Body of pancreas (tissue), 4 donors: ENCODE measurements at regions not wholly inside any gene's neighbourhood (a gene's known extent, or its start where the extent isn't known, plus 50 kb on each side); places are given as distances from the start of the nearest gene placed in this dataset.
"Not testable (repeated sequence)": the region's sequence is repeated elsewhere in the genome, so short reads cannot be mapped to it uniquely, and the experiment has no call there.

Source experiments
- ATAC-seq: fragments of 150-250 bp; one replicate; pipeline ENCODE4 v1.9.1; 2016
- DNase-seq, 4 donors: peaks; one replicate each; pipeline ENCODE4 v3.0.0-alpha.2; 2019
- H3K27ac ChIP-seq, 4 donors: fragments of 200-600 bp; sonication (generic); 1 replicate in 3 of 4; 2 replicates in 1 of 4; pipeline versions ENCODE4 v1.5.1 to v1.6.1; 2016 to 2019; ENCODE audit warnings: mild to moderate bottlenecking in 1 of 4, mixed read lengths in 1 of 4, moderate library complexity in 1 of 4
- H3K27me3 ChIP-seq, 2 donors: fragments of 200-600 bp; sonication (generic); one replicate each; pipeline ENCODE4 v1.6.0; 2016; ENCODE audit warnings: mild to moderate bottlenecking in 1 of 2
- H3K36me3 ChIP-seq, 2 donors: fragments of 200-600 bp; sonication (generic); replicated peaks in 1 of 2; 2 replicates each; pipeline ENCODE4 v1.5.1; 2016; ENCODE audit warnings: low read depth in 2 of 2; ENCODE audit not compliant: insufficient read depth in 1 of 2
- H3K4me1 ChIP-seq: fragments of 200-600 bp; sonication (generic); one replicate; pipeline ENCODE4 v1.6.0; 2016
- H3K4me3 ChIP-seq, 2 donors: fragments of 200-600 bp; sonication (generic); 1 replicate in 1 of 2; 2 replicates in 1 of 2; pipeline ENCODE4 v1.5.1; 2016 to 2019
- H3K9me3 ChIP-seq, 3 donors: fragments of 200-600 bp; sonication (generic); 1 replicate in 2 of 3; 2 replicates in 1 of 3; pipeline ENCODE4 v1.5.1; 2016
- POLR2A ChIP-seq, 3 donors: fragments of 450-650 bp; IDR thresholded peaks; one replicate each; pipeline ENCODE4 v1.6.1; 2016; ENCODE audit warnings: antibody characterized with exemption in 3 of 3, mild to moderate bottlenecking in 2 of 3
- WGBS, 2 donors: methylation state at CpG; one replicate each; pipeline ENCODE4 v1.1.5; 2017; 5-methylcytosine and 5-hydroxymethylcytosine counted together
- intact Hi-C: fragments of 100-400 bp; cut with DNase I; formaldehyde crosslinking; loops from one replicate; pipeline ENCODE4 v1.15.1; 2023
- TF ChIP-seq, protein P1 (sequence below), 7 experiments: fragments of 450-650 bp in 4 of 7; fragments of 200-600 bp in 3 of 7; sonication (generic) in 3 of 7; IDR thresholded peaks; one replicate each; pipeline ENCODE4 v1.5.1; 2016 to 2019; ENCODE audit warnings: antibody characterized with exemption in 7 of 7

GRCh38 chr5:106267256-106267655 is 1403.5 kb downstream of the EFNA5 start:
- 57 to 67% methylated on average over 3 of the region's 3 CpGs for WGBS, 2 donors
- no peaks in the 10 kb centered on the region for H3K9me3 ChIP-seq
- intact Hi-C loops, result no loop called here
- H3K27ac ChIP-seq, result no peak overlapping the region
- H3K4me1 ChIP-seq, result no peaks in the 10 kb centered on the region
- no peak for ATAC-seq
- H3K27me3 ChIP-seq, result no peaks in the 10 kb centered on the region
- DNase-seq, result no peak
- no peak for TF ChIP-seq POLR2A (IDR thresholded peaks at IDR 0.05)
- TF ChIP-seq, protein P1, sequence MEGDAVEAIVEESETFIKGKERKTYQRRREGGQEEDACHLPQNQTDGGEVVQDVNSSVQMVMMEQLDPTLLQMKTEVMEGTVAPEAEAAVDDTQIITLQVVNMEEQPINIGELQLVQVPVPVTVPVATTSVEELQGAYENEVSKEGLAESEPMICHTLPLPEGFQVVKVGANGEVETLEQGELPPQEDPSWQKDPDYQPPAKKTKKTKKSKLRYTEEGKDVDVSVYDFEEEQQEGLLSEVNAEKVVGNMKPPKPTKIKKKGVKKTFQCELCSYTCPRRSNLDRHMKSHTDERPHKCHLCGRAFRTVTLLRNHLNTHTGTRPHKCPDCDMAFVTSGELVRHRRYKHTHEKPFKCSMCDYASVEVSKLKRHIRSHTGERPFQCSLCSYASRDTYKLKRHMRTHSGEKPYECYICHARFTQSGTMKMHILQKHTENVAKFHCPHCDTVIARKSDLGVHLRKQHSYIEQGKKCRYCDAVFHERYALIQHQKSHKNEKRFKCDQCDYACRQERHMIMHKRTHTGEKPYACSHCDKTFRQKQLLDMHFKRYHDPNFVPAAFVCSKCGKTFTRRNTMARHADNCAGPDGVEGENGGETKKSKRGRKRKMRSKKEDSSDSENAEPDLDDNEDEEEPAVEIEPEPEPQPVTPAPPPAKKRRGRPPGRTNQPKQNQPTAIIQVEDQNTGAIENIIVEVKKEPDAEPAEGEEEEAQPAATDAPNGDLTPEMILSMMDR (IDR thresholded peaks at IDR 0.05), result no peak
- no peak overlapping the region for H3K4me3 ChIP-seq
- no peaks in the 10 kb centered on the region for H3K36me3 ChIP-seq

DNA sequence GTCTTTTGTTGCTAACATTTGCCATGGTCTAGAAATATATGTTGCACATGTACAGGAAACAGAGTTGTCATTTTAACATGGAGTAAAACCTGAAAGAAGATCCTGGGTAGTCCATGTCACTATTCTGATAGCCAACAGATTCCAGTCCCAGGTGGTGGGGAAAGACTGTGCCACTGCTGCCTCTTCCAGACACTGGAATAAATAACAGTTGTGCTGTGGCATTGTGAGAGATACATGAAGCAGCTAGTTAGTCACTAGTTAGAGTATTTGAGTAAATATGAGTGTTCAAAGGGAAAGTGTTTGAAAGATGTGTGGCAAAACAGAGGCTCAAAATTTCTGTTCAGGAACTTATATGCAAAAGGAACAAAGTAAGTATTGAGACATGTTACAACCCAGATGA is 1408.3 kb downstream of the EFNA5 start:
- DNase-seq, result no peak
- Histone ChIP-seq H3K9me3 (no peaks in the 10 kb centered on the region), H3K4me3 (no peak overlapping the region), H3K4me1 (no peaks in the 10 kb centered on the region), H3K27me3 (no peaks in the 10 kb centered on the region), H3K27ac (no peak overlapping the region), H3K36me3 (no peaks in the 10 kb centered on the region)
- intact Hi-C loops, result no loop called here
- no peak for ATAC-seq
- TF ChIP-seq, protein P1 (IDR thresholded peaks at IDR 0.05), result no peak
- TF ChIP-seq POLR2A (IDR thresholded peaks at IDR 0.05), result no peak

DNA sequence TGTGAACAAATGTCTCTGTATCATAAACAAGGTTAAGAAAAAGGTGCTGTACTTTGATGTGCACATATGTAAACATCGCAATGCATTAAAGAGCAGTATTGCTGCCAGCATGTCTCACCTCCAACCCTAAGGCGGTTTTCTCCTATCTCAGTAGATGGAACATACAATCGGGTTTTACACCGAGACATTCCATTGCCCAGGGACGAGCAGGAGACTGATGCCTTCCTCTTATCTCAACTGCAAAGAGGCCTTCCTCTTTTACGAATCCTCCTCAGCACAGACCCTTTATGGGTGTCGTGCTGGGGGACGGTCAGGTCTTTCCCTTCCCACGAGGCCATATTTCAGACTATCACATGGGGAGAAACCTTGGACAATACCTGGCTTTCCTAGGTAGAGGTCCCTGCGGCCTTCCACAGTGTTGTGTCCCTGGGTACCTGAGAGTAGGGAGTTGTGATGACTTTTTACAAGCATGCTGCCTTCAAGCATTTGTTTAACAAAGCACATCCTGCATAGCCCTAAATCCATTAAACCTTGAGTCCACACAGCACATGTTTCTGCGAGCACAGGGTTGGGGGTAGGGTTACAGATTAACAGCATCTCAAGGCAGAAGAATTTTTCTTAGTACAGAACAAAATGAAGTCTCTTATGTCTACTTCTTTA is 1411.2 kb downstream of the EFNA5 start:
- 48 to 75% methylated on average over 11 of the region's 11 CpGs for WGBS, 2 donors
- H3K27me3 ChIP-seq, ATAC-seq, H3K4me1 ChIP-seq, H3K36me3 ChIP-seq, DNase-seq, H3K4me3 ChIP-seq, H3K27ac ChIP-seq, intact Hi-C loops, H3K9me3 ChIP-seq: not testable (repeated sequence)

- no peaks in the 10 kb centered on the region for H3K36me3 ChIP-seq
- no peaks in the 10 kb centered on the region for H3K27me3 ChIP-seq
- H3K4me1 ChIP-seq, result no peaks in the 10 kb centered on the region
- no peaks in the 10 kb centered on the region for H3K9me3 ChIP-seq
- ATAC-seq (no peak), DNase-seq (no peak)
- intact Hi-C loops, result no loop called here
- TF ChIP-seq POLR2A (IDR thresholded peaks at IDR 0.05), result no peak
- TF ChIP-seq, protein P1 (IDR thresholded peaks at IDR 0.05), result no peak
- 54 to 57% methylated on average over 3 of the region's 3 CpGs for whole genome bisulfite sequencing, 2 donors
- H3K27ac ChIP-seq, result no peak overlapping the region
- no peak overlapping the region for H3K4me3 ChIP-seq
Measured at GRCh38 chr5:106258591-106259125, 1412.1 kb downstream of the EFNA5 start.

GRCh38 chr5:106254784-106255183 is 1416.0 kb downstream of the EFNA5 start:
- no peak for DNase-seq
- intact Hi-C loops, result no loop called here
- 71 to 93% methylated on average over 1 of the region's 1 CpG for WGBS, 2 donors

DNA sequence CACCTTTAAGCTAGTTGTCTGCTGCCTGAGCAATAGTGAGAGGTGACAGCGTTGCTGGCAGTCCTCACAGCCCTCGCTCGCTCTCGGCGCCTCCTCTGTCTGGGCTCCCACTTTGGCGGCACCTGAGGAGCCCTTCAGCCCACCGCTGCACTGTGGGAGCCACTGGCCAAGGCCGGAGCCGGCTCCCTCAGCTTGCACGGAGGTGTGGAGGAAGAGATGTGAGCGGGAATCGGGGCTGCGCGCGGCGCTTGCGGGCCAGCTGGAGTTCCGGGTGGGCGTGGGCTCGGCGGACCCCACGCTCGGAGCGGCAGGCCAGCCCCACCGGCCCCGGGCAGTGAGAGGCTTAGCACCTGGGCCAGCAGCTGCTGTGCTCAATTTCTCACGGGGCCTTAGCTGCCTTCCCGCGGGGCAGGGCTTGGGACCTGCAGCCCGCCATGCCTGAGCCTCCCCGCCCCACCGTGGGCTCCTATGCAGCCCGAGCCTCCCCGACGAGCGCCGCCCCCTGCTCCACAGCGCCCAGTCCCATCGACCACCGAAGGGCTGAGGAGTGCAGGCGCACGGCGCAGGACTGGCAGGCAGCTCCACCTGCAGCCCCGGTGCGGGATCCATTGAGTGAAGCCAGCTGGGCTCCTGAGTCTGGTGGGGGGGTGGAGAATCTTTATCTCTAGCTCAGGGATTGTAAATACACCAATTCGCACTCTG is 1424.5 kb downstream of the EFNA5 start:
- H3K4me3 ChIP-seq, H3K36me3 ChIP-seq, H3K27me3 ChIP-seq, H3K27ac ChIP-seq, ATAC-seq, H3K9me3 ChIP-seq, H3K4me1 ChIP-seq, intact Hi-C loops, DNase-seq: not testable (repeated sequence)
- WGBS, 2 donors, result 75 to 88% methylated on average over 26 to 30 of the region's 46 CpGs

More at GRCh38 chr5:106254784-106255183, 1416.0 kb downstream of the EFNA5 start:
- no peak for TF ChIP-seq POLR2A (IDR thresholded peaks at IDR 0.05)
- TF ChIP-seq, protein P1 (IDR thresholded peaks at IDR 0.05), result no peak
- no peaks in the 10 kb centered on the region for H3K27me3 ChIP-seq
- no peak overlapping the region for H3K4me3 ChIP-seq
- no peaks in the 10 kb centered on the region for H3K36me3 ChIP-seq
- ATAC-seq, result no peak
- H3K9me3 ChIP-seq, result no peaks in the 10 kb centered on the region
- no peak overlapping the region for H3K27ac ChIP-seq
- no peaks in the 10 kb centered on the region for H3K4me1 ChIP-seq
